ENCODE measurements at regions not wholly inside any gene's neighbourhood (a gene's known extent, or its start where the extent isn't known, plus 50 kb on each side); places are given as distances from the start of the nearest gene placed in this dataset.

DNA sequence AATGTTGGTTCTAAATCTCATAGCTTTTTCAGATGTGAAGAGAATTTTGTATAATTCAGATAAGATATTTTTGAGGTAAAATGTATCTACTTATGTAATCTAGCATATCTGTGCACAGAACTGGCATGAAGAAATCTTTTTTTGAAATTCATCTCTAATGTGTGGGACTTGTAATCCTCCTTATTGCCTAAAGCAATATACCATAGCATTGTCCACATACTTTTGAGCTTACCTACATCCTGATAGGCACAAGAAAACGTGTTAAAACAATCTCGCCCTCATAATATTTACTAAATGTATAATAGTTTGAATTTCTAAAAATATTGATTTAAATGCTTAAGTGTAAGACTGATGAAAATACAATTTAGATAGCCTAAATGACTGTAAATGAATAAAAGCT, 1686.5 kb upstream of the ACO1 start:
- DNase-seq (ENCODE audit: low spot score in 2 of 2) = no peak
- no peak for FAIRE-seq

DNA sequence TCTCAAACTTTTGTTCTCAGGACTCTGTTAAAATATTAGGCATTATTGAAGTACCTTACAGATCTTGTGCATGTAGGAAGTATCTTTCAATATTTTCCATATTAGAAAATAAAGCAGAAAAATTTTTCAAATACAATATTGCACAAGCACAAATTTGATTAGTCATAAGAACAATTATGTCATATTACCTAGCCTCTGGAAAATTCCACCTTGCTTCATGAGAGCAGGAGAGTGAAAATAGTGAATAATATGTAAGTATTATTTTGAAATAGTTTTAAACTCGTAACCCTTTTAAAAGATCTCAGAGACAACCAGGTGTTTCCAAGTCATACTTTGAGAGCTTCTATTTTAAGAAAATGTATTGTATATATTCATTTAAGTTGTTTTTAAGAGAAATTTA, 1672.9 kb upstream of the ACO1 start:
- FAIRE-seq (no peak), DNase-seq (ENCODE audit: low spot score in 2 of 2) (no peak)

DNA sequence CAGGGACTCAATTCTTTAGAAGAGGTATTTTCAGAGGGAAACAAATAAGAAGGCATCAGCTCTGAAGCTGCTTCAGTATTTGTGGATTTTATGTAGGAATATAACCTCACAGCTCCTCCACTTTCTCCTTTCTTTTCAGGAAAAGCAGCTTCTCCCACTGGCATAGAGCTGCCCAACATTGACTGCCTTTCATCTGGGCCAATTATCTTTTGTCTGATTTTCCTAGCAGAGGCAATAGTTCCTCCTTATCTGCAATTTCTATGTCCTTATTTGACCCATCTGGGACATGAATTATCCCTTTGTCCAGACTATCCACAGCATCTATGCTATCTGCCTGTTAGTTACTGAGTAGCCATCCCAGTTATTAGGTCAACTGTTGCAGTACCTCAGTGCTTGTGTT, 1671.2 kb upstream of the ACO1 start:
- FAIRE-seq = no peak
- DNase-seq (ENCODE audit: low spot score in 2 of 2) = no peak

DNA sequence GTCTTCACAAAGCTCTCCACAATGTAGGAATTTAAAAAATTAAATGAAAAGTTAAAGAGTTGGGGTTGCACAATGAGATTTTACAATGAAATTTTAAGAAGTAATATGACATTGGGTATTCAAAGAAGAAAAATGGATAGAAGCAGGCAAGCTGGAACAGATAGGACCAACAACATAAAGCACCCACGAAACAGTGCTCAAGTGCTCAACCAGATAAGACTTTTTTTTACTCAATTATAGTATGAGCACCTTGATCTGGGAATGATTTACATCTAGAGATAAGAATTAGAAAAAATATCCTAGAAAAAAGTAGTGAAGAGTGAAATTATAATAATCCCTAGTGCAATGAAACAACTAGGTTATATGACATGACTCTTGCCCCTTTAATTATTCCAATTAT, 1670.1 kb upstream of the ACO1 start:
- no peak for FAIRE-seq
- no peak for DNase-seq (ENCODE audit: low spot score in 2 of 2)

DNA sequence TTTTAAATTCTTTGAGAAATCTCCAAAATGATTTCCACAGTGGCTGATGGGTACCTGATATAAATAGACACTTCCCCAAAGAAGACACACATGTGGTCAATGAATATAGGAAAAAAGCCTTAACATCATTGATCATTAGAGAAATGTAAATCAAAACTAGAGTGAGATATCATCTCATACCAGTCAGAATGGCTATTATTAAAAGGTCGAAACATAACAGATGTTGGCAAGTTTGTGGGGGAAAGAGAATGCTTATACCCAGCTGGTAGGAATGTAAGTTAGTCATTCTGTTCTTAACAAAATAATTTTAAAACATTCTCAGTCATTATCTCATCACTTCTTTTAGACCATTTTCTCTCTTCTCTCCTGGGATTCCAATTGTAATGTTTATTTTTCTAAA, 1666.0 kb upstream of the ACO1 start:
- DNase-seq (ENCODE audit: low spot score in 2 of 2) = no peak
- FAIRE-seq = no peak

DNA sequence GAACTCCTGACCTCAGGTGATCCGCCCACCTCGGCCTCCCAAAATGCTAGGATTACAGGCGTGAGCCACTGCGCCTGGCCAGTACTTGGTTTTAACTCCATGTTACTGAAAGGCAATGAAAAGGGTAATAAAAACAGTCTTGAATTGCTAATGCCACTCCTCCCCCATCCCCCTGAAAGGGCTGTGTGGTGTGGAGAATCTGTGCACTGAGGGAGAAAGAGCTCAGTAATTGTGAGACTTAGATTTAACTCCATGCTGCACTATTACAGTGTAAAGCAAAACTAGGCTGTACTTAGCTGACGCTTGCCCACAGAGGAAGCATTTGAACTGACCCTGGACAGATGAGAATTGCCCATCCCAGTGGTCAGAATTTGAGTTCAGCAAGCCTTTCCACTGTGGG, 1662.4 kb upstream of the ACO1 start:
- FAIRE-seq (no peak), DNase-seq (ENCODE audit: low spot score in 2 of 2) (no peak)

DNA sequence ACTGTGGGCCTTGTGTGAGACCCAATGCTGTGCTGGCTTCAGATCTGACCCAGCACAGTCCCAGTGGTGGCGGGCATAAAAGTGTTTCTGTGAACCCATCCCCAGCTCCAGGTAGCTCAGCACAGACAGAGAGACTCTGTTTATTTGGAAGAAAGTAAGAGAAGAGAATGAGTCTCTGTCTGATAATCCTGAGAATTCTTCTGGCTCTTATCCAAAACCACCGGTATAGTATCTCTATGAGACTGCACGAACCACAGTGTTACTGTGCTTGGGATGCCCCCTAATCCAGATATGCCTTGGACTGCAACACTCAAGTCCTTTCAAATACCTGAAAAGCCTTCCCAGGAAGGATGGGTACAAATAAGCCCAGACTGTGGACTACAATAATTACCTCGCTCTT, 1660.8 kb upstream of the ACO1 start:
- FAIRE-seq = no peak
- no peak for DNase-seq (ENCODE audit: low spot score in 2 of 2)

DNA sequence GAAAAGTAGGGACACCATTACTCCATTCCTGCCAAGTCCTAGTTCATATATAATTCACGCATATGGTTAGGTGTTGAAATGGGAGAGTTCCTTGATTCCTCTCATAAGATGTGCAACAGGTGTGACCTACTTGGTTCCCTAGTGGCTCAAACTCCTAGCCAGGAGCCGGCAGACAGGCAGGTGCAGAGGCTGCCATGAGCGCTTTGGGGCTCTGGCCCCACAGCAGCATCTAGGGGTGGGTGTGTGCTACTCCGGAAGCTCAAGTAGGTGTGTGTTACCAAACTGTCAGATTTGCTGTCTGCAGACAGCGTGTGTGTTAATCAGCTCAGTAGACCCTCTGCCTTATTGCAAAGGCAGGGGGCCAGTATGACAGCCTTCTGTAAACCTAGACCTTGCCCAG, 1652.4 kb upstream of the ACO1 start:
- DNase-seq (ENCODE audit: low spot score in 2 of 2) (no peak), FAIRE-seq (no peak)

DNA sequence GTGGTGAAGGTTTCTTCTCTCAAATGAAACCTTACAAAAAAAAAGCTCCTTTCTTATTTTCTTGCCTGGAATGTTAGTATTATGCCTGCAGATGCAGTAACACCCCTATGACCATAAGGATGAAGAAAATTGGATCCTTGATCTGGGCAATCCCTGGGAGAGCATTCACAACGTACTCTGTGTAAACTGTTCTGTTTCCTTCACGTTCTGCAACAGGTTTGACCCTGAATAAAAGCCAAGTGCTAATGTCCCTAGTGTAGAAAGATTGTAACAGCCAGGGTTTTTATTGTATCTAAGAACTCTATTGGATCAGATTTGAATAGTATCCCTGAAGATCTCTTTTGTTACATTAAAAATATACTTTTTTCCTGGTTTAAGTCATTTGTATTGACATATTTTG, 1639.6 kb upstream of the ACO1 start:
- DNase-seq (ENCODE audit: low spot score in 2 of 2) = no peak
- no peak for FAIRE-seq

DNA sequence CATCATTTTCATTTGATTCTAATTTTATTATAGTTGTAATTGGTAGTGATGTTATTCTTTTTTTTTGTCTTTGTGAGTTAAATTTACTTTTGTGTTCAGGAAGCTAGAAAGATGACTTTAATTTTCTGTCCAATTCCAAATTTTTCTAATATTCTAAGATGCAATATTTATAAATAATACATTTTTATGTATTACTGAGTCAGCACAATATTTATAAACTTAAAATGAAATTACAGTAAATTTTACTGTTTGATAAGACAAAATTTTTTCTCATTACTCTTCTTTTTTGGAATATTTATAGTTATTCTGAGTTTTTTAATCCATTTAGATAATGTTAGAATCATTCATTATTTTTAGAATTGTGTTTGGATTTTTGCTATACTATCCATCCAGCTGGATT, 1637.9 kb upstream of the ACO1 start:
- no peak for FAIRE-seq
- no peak for DNase-seq (ENCODE audit: low spot score in 2 of 2)

DNA sequence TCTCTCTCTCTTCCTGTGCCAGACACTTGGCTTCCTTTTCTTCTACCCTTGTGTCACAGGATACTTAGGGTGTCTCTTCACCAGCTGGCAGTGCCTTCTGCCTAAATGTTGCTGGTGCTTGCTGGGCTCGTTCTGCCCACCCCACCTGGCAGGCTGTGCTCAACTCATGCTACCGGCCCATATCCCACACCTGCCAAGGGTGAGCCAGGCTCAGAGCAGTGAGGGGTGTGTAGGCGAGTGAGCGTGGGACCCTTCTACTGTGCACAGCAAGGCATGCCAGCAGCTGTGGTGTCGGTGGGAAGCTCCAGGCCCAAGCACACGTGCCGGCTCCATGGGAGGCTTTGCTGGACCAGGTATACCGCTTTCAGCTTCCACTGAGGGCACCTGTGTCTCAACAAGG, 1626.7 kb upstream of the ACO1 start:
- no peak for FAIRE-seq
- DNase-seq (ENCODE audit: low spot score in 2 of 2) = no peak

DNA sequence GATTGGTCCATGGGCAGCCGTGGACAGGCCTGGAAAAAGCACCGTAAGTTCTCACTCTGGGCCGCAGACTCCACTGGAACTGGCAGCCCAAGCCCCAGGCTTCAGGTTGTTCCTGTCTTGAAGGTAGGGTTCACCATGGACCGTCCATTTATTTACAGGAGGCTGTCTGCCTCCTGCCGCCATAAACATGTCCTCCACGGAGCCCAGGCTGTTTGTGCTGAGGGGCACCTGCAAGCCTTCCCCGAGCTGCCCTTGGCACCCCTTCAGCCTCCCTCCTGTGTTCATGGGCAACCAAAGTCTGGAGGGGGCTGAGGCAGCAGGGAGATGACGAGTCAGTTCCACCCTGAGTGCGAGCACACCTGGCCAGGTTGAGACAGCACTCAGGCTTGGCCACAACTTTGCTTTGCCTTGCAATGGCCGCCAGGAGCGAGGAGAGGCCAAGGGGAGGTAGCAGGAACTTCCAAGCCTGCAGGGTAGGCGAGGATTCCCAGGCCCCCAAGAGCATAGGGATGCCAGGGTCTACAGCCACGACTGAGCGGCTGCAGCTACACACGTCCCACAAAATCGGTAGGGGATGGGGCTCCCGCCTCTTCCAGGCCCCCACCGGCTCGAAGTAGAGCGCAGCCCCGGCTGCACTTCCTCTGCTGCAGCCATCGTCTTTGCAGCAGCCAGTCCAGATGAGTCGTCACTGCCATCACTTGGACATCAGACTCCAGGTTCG, 1625.6 kb upstream of the ACO1 start:
- DNase-seq (ENCODE audit: low spot score in 2 of 2) = no peak
- no peak for FAIRE-seq

DNA sequence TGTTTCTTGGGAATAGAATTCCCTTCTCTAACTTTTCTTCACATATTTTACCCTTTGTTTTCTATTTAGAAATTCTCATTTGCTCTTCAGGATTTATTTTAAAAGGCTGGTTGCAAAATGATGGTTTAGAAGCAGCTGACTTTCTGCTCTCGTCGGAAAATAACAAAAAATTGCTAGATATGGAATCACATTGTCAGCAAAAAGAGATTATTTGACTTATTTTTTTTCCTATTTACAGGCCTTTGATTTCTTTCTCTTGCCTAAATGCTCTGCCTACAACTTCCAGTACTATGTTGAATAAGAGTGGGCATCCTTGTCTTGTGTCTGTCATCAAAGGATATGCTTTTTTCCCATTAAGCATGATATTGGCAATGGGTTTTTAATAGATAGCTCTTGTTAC, 1619.1 kb upstream of the ACO1 start:
- no peak for DNase-seq (ENCODE audit: low spot score in 2 of 2)
- FAIRE-seq = no peak

DNA sequence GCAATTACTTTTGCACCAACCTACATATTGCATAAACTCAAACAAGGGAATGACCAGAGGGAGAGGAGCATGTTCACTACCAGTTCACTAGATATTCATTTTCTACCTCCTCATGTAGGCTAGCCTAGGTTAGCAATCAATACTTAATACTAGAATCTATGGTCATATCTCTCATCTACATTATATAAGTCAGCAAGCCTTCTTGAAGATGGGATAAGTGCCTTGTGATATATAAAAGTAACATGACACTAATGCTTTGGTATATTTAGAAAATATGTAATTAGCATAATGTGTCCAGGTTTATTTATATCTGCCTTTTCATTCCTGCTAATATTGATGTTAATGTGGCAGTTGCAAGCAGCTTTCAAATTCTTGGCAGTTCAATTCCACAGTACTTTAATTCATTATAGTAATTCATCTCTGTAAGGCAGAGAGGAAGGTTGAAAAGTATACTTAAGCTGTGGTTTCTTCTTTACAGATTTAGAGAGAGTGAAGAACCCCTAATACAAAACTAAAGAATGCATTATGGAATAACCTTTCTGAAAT, 1613.2 kb upstream of the ACO1 start:
- no peak for DNase-seq (ENCODE audit: low spot score in 2 of 2)
- FAIRE-seq = no peak

DNA sequence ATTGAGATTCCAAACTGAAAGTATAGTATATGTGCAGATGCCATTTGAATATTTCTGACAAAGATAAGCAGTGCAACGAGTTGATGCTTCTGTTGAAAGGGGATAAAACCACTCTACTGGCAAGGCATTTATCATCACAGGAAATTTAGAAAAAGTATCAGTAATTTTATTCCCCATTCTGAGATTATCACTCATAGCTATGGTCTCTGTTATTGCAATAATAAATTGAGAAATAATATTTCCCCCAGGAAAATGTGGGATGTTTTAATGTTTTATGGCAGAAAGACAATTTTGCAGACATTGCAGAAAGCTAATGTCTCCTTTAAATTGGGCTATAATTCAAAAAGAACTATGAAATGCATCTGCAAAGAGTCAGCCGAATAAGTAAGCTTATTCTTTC, 1612.7 kb upstream of the ACO1 start:
- FAIRE-seq = no peak
- DNase-seq (ENCODE audit: low spot score in 2 of 2) = no peak

DNA sequence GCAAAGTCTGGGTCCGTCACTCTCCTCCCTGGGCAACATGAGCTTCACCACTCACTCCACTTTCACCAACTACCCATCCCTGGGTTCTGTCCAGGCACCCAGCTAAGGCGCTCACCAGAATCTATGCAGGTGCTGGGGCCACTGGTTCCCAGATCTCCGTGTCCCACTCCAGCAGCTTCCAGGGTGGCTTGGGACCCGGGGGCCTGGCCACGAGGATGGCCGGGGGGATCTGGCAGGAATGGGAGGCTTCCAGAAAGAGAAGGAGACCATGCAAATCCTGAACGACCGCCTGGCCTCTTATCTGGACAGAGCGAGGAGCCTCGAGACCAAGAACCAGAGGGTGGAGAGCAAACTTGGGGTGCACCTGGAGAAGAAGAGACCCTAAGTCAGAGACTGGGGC, 1611.0 kb upstream of the ACO1 start:
- FAIRE-seq (no peak), DNase-seq (ENCODE audit: low spot score in 2 of 2) (no peak)

DNA sequence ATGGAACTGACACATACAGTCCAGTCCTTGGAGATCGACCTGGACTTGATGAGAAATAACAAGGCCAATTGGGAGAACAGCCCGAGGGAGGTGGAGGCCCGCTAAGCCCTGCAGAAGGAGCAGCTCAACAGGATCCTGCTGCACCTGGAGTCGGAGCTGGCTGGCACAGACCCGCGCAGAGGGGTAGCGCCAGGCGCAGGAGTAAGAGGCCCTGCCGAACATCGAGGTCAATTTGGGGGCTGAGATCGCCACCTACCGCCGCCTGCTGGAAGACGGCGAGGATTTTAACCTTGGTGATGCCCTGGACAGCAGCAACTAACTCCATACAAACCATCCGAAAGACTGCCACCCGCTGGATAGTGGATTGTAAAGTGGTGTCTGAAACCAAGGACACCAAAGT, 1610.1 kb upstream of the ACO1 start:
- DNase-seq (ENCODE audit: low spot score in 2 of 2) (no peak), FAIRE-seq (no peak)

DNA sequence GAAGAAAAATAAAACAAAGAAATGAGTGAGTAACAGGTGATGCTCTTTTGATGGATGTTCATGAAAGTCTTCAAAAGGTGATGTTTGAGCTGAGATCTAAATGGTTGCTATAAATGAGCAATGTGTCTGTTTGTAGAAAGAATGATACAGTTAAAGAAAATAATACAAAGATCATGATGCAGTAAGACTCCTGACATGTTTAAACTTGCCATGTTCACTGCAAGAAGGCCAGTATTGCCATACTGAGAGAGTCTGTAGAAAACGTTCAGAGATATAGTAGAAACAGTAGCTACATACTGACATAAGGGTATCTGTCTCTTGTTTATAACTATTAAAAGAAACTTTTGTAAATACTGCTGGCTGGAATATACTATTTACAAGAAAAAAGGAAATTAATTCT, 1609.2 kb upstream of the ACO1 start:
- FAIRE-seq = no peak
- DNase-seq (ENCODE audit: low spot score in 2 of 2) = no peak

DNA sequence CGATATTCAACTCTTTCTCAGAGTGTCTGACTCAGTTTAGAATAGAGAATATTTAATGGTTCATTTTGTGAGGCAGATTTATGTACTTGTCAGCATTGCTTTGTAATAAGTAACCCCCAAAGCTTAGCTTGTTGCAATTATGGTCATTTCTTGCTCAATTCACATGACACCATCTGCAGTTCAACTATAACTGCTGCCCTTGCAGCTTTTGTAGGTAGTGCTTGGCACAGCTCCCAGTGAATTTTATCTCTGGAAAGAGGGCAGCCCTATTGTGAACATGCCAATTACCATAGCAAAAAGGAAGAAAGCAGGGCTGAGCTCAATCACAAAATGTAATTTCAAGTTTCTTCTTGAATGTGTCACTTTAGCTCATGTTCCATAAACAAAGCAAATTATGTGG, 1587.7 kb upstream of the ACO1 start:
- DNase-seq (ENCODE audit: low spot score in 2 of 2) (no peak), FAIRE-seq (no peak)

DNA sequence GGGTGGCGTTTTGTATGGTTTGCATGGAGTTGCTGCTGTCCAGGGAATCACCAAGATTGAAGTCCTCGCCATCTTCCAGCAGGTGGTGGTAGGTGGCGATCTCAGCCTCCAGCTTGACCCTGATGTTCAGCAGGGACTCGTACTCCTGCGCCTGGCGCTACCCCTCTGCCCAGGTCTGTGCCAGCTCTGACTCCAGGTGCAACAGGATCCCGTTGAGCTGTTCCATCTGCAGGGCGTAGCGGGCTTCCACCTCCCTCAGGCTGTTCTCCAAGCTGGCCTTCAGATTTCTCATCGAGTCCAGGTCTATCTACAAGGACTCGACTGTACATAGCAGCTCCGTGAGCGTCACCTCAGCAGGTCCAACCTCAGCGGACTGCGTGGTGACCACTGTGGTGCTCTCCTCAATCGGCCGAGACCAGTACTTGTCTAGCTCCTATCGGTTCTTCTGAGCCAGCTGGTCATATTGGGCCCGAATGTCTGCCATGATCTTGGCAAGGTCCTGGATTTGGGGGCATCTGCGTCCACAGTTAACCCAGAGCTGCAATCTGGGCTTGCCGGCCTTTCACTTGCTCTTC, 1584.8 kb upstream of the ACO1 start:
- FAIRE-seq (no peak), DNase-seq (ENCODE audit: low spot score in 2 of 2) (no peak)

DNA sequence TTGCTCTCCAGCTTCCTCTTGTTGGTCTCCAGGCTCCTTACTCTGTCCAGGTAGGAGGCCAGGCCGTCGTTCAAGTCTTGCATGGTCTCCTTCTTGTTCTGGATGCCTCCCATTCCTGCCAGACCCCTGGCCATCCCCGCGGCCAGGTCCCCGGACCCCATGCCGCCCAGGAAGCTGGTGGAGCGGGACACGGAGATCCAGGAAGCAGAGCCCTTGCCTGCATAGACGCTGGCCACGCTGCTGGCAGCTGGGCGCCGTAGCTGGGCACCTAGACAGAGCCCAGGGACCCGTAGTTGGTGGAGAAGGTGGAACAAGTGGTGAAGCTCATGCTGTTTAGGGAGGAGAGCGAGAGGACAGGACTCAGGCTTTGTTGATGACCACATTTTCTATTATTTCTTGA, 1584.0 kb upstream of the ACO1 start:
- DNase-seq (ENCODE audit: low spot score in 2 of 2) (no peak), FAIRE-seq (no peak)

DNA sequence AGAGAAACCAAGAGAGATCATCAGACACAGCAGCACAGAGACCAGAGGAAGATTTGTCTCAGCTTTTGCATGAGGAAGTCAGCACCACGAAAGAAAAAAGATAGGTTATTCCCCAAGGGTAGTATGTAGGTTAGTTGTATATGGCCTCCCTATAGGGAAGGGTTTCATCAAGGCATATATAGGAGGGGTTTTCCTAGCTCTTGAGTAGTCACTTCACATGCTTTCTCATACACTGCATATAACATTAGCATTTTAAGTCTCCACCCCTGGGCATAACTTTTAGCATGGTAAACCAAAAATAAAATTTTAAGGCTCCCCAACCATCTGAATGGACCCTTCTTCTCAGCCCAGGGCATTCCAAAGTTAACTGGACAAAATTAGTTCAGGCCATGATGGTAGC, 1571.6 kb upstream of the ACO1 start:
- DNase-seq (ENCODE audit: low spot score in 2 of 2) (no peak), FAIRE-seq (no peak)

DNA sequence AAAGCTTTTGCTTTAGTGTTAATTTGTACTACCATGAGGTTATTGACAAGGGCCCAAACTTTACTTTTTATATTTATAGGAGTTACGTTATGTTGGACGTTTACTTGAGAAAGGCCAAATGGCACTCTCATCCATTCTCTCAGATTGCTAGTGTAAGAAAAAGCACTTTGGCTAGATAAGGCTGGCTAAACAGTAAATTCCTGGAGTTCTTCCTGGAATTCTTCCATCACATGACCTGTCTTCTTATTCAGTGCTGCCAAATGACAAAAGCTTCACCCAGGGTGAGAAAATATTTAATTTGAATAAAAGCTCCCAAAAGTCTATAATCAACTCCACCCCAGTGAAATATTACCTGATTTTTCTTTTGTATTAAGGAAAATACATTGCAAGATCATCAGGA, 1568.9 kb upstream of the ACO1 start:
- no peak for FAIRE-seq
- no peak for DNase-seq (ENCODE audit: low spot score in 2 of 2)

All from frontal cortex (tissue), 3 donors.